MM.1S (cell line): ENCODE measurements at regions not wholly inside any gene's neighbourhood (a gene's known extent, or its start where the extent isn't known, plus 50 kb on each side); places are given as distances from the start of the nearest gene placed in this dataset.

ENCODE experiments used
- CTCF ChIP-seq: fragments of 300-600 bp; sonication (generic); IDR thresholded peaks from 2 replicates; pipeline ENCODE4 v1.5.1; 2016; ENCODE audit warnings: antibody characterized with exemption, low read length, mixed read lengths
- EZH2 ChIP-seq: fragments of 300-600 bp; sonication (generic); optimal IDR thresholded peaks from 2 replicates; pipeline ENCODE3; 2017; ENCODE audit warnings: low read depth, mild to moderate bottlenecking, antibody characterized with exemption, low read length, mixed read lengths

- TF ChIP-seq CTCF (no peak), EZH2 (no peak)
Observed at GRCh38 chr10:33796680-33797079, 462.2 kb upstream of the NRP1 start.
